ENCODE measurements at regions not wholly inside any gene's neighbourhood (a gene's known extent, or its start where the extent isn't known, plus 50 kb on each side); places are given as distances from the start of the nearest gene placed in this dataset.

DNA sequence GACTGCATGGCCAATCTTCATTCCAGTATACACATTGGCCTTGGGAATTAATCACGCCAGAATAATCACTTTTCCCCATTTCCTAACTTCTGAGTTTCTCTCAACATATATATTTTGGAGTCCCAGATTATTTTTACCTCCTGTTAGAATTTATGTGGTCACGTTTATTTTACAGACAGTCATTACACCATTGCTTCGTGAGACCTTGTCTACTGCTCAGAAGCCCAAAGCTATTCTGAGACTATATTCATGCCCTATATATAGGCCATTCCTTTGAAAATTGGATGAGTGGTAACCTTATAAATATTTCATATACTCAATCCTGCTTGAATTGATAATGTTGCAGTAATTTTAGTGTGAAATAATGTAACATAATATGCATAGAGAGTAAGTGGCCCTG, 610.0 kb upstream of the CDH2 start:
- no peak for FAIRE-seq
- Histone ChIP-seq H3K4me2 (no peak overlapping the region), H3K4me1 (no peaks in the 10 kb centered on the region), H3K4me3 (no peak overlapping the region), H3K27ac (no peak overlapping the region), H3K9me3 (no peaks in the 10 kb centered on the region)
- TF ChIP-seq, protein P1, sequence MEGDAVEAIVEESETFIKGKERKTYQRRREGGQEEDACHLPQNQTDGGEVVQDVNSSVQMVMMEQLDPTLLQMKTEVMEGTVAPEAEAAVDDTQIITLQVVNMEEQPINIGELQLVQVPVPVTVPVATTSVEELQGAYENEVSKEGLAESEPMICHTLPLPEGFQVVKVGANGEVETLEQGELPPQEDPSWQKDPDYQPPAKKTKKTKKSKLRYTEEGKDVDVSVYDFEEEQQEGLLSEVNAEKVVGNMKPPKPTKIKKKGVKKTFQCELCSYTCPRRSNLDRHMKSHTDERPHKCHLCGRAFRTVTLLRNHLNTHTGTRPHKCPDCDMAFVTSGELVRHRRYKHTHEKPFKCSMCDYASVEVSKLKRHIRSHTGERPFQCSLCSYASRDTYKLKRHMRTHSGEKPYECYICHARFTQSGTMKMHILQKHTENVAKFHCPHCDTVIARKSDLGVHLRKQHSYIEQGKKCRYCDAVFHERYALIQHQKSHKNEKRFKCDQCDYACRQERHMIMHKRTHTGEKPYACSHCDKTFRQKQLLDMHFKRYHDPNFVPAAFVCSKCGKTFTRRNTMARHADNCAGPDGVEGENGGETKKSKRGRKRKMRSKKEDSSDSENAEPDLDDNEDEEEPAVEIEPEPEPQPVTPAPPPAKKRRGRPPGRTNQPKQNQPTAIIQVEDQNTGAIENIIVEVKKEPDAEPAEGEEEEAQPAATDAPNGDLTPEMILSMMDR (IDR thresholded peaks at IDR 0.05) = no peak
- TF ChIP-seq CHD4 (IDR thresholded peaks at IDR 0.05; ENCODE audit: borderline replicate concordance) = no peak
- no peak for TF ChIP-seq TFCP2L1 (CRISPR knock-in tag; IDR thresholded peaks at IDR 0.05)
- TF ChIP-seq HOXA7 (CRISPR knock-in tag; IDR thresholded peaks at IDR 0.05) = no peak
- no peak for TF ChIP-seq CEBPB (IDR thresholded peaks at IDR 0.05)
- no peak for TF ChIP-seq NR3C1 (IDR thresholded peaks at IDR 0.05)
- TF ChIP-seq RNF2 (IDR thresholded peaks at IDR 0.05; ENCODE audit: borderline replicate concordance, low read depth) = no peak
- TF ChIP-seq, protein P2, sequence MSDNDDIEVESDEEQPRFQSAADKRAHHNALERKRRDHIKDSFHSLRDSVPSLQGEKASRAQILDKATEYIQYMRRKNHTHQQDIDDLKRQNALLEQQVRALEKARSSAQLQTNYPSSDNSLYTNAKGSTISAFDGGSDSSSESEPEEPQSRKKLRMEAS (IDR thresholded peaks at IDR 0.05) = no peak
- no peak for TF ChIP-seq RCOR1 (IDR thresholded peaks at IDR 0.05; ENCODE audit: low read depth, low read length)
- no peak for TF ChIP-seq POLR2A (IDR thresholded peaks at IDR 0.05; ENCODE audit: low read length)
- TF ChIP-seq RFX5 (IDR thresholded peaks at IDR 0.05) = no peak
- no peak for TF ChIP-seq KDM5A (IDR thresholded peaks at IDR 0.05)
- no peak for TF ChIP-seq EHMT2 (IDR thresholded peaks at IDR 0.05; ENCODE audit: low read depth)
- TF ChIP-seq BHLHE40 (IDR thresholded peaks at IDR 0.05; ENCODE audit: low read depth, low read length) = no peak
- TF ChIP-seq NPAS2 (CRISPR knock-in tag; IDR thresholded peaks at IDR 0.05; ENCODE audit: borderline replicate concordance) = no peak
- no peak for TF ChIP-seq ZC3H11A (IDR thresholded peaks at IDR 0.05)
- no peak for TF ChIP-seq NFE2L2 (conservative IDR thresholded peaks at IDR 0.05; ENCODE audit: low read length)
- no peak for TF ChIP-seq JUNB (IDR thresholded peaks at IDR 0.05)
- no peak for TF ChIP-seq MYC (IDR thresholded peaks at IDR 0.05; ENCODE audit: borderline replicate concordance, low read length)
- POLR2A ChIA-PET = no interaction called here
- no peak for DNase-seq (ENCODE audit: low read depth in 1 of 2, low spot score in 1 of 2)
- CTCF ChIA-PET = no interaction called here
- WGBS (ENCODE audit: missing lambda C conversion rate) = 19% methylated on average over 3 of the region's 3 CpGs
- no peak for ATAC-seq

DNA sequence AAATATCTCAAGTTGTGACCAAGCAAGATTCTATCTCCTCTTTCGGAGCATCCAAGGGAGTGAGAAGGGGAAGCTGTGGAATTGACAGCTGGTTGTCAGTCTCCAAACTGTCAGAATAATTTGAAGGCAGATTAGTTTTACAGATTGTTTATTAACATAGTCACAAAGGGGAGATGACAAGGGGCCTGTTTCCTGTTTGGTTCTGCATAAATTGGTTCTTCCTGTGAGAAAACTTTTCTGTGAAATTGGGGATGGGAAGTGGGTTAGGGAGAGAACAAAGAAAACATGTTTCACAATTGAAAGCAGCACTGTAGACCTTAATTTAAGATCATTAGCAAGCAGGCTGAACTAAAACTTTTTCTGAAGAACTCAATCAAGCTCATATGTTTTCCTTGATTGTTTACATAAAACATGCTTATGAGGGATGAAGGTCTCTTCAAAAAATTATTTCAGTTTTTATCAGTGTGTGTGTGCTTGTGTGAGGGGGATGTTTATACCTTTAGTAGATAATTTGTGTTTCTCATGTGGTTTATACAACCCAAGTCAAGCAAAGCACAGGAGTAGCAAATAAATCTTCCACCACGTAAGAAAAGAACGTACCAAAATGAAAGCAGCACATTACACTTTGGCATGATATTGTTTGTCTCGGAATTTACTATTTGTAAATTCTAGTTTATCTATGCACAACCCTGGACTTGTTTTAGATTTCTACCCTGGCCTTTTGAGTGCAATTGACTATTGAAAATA, 604.9 kb upstream of the CDH2 start:
- FAIRE-seq (no peak), ATAC-seq (no peak), DNase-seq (ENCODE audit: low read depth in 1 of 2, low spot score in 1 of 2) (no peak)
- 61% methylated on average over 4 of the region's 4 CpGs for WGBS (ENCODE audit: missing lambda C conversion rate)
- POLR2A ChIA-PET = no interaction called here
- Histone ChIP-seq H3K4me3 (no peak overlapping the region), H3K9me3 (no peaks in the 10 kb centered on the region), H3K4me1 (no peaks in the 10 kb centered on the region), H3K27ac (no peak overlapping the region), H3K4me2 (no peak overlapping the region)
- CTCF ChIA-PET = no interaction called here
- no peak for TF ChIP-seq FOSB (CRISPR knock-in tag; IDR thresholded peaks at IDR 0.05)
- TF ChIP-seq ZNF302 (CRISPR knock-in tag; IDR thresholded peaks at IDR 0.05) = no peak
- no peak for TF ChIP-seq JUNB (IDR thresholded peaks at IDR 0.05)
- no peak for TF ChIP-seq HOXB13 (CRISPR knock-in tag; IDR thresholded peaks at IDR 0.05; ENCODE audit: low read depth)
- TF ChIP-seq, protein P3, sequence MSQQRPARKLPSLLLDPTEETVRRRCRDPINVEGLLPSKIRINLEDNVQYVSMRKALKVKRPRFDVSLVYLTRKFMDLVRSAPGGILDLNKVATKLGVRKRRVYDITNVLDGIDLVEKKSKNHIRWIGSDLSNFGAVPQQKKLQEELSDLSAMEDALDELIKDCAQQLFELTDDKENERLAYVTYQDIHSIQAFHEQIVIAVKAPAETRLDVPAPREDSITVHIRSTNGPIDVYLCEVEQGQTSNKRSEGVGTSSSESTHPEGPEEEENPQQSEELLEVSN (IDR thresholded peaks at IDR 0.05; ENCODE audit: borderline replicate concordance, low read depth) = no peak
- TF ChIP-seq ZFP36 (IDR thresholded peaks at IDR 0.05; ENCODE audit: borderline replicate concordance, partially characterized antibody) = no peak
- TF ChIP-seq SMC3 (IDR thresholded peaks at IDR 0.05) = no peak
- TF ChIP-seq CHD2 (IDR thresholded peaks at IDR 0.05; ENCODE audit: low read length, partially characterized antibody) = no peak
- TF ChIP-seq SREBF2 (IDR thresholded peaks at IDR 0.05) = no peak
- no peak for TF ChIP-seq HDAC2 (IDR thresholded peaks at IDR 0.05)
- no peak for TF ChIP-seq FOXS1 (CRISPR knock-in tag; IDR thresholded peaks at IDR 0.05)
